Loucy (cell line): ENCODE measurements at regions not wholly inside any gene's neighbourhood (a gene's known extent, or its start where the extent isn't known, plus 50 kb on each side); places are given as distances from the start of the nearest gene placed in this dataset.

ENCODE experiments used
- H2AFZ ChIP-seq: fragments of 200-600 bp; sonication (generic); 2 replicates; pipeline ENCODE4 v1.6.0; 2016; ENCODE audit warnings: antibody characterized with exemption, mild to moderate bottlenecking, low read length, moderate library complexity
- H3F3A ChIP-seq: fragments of 200-600 bp; 2 replicates; pipeline ENCODE4 v1.6.0; 2016; ENCODE audit warnings: antibody characterized with exemption, low read depth, mild to moderate bottlenecking
- H3K27me3 ChIP-seq: fragments of 200-600 bp; sonication (generic); 2 replicates; pipeline ENCODE4 v1.6.1; 2014; ENCODE audit warnings: low read length, mild to moderate bottlenecking; ENCODE audit not compliant: insufficient read depth, poor library complexity, severe bottlenecking
- H3K36me3 ChIP-seq: fragments of 200-600 bp; sonication (generic); 2 replicates; pipeline ENCODE4 v1.6.1; 2016; ENCODE audit warnings: low read length; ENCODE audit not compliant: insufficient read depth
- H3K4me1 ChIP-seq: fragments of 200-600 bp; sonication (generic); 2 replicates; pipeline ENCODE4 v1.5.1; 2014; ENCODE audit warnings: low read length, mild to moderate bottlenecking; ENCODE audit not compliant: insufficient read depth, poor library complexity, severe bottlenecking
- H3K4me2 ChIP-seq: fragments of 200-600 bp; sonication (generic); 2 replicates; pipeline ENCODE4 v1.6.0; 2014; ENCODE audit warnings: antibody characterized with exemption, low read length, low read depth, mild to moderate bottlenecking; ENCODE audit not compliant: poor library complexity, severe bottlenecking
- H3K4me3 ChIP-seq: fragments of 200-600 bp; sonication (generic); 2 replicates; pipeline ENCODE4 v1.5.1; 2014; ENCODE audit warnings: low read length, mild to moderate bottlenecking, mixed read lengths; ENCODE audit not compliant: poor library complexity, severe bottlenecking
- H3K79me2 ChIP-seq: fragments of 200-600 bp; sonication (generic); 2 replicates; pipeline ENCODE4 v1.6.1; 2014; ENCODE audit warnings: low read length; ENCODE audit not compliant: insufficient read depth
- H3K9ac ChIP-seq: fragments of 200-600 bp; sonication (generic); 2 replicates; pipeline ENCODE4 v1.6.0; 2014; ENCODE audit warnings: mild to moderate bottlenecking, low read depth, low read length, moderate library complexity; ENCODE audit not compliant: poor library complexity, severe bottlenecking
- H3K9me2 ChIP-seq: fragments of 200-600 bp; sonication (generic); replicated peaks from 2 replicates; pipeline ENCODE4 v1.6.1; 2016; ENCODE audit warnings: low read depth, low read length, mixed read lengths
- H3K9me3 ChIP-seq: fragments of 200-600 bp; sonication (generic); 2 replicates; pipeline ENCODE4 v1.6.1; 2014; ENCODE audit warnings: mild to moderate bottlenecking, antibody characterized with exemption, low read length, low read depth; ENCODE audit not compliant: insufficient read depth
- H4K20me1 ChIP-seq: fragments of 200-600 bp; sonication (generic); 2 replicates; pipeline ENCODE4 v1.6.0; 2014; ENCODE audit warnings: antibody characterized with exemption, low read length, mild to moderate bottlenecking; ENCODE audit not compliant: insufficient read depth, poor library complexity, severe bottlenecking
- EZH2phosphoT487 ChIP-seq: fragments of 200-600 bp; IDR thresholded peaks from 2 replicates; pipeline ENCODE4 v1.6.1; 2018; ENCODE audit warnings: antibody characterized with exemption, mild to moderate bottlenecking, moderate library complexity, borderline replicate concordance
- TF ChIP-seq, protein P1 (sequence below): fragments of 200-600 bp; sonication (generic); conservative IDR thresholded peaks from 2 replicates; pipeline ENCODE4 v1.5.1; 2014; ENCODE audit warnings: mild to moderate bottlenecking, antibody characterized with exemption, low read length

DNA sequence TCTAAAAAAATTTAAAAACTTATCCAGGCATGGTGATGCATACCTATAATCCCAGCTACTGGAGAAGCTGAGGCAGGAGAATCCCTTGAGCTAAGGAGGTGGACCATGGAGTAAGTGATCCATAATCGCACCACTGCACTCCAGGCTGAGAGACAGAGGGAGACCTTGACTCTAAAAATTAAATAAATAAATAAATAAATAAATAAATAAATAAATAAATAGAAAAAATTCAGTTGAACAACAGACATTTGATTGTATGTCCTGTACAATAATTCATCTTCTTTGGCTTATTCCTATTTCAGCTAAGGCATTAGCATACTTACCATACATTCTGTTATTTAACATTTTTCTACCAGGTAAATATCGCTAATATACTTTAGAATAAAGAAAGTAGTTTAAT lies 726.1 kb upstream of the GALNTL6 start:
- Histone ChIP-seq H3K9me3 (no peaks in the 10 kb centered on the region; the same call in 1 of the 2 replicates), H3K9me2 (no peaks in the 10 kb centered on the region), H3K4me1 (no peaks in the 10 kb centered on the region), H3K9ac (no peak overlapping the region), H3K4me3 (no peak overlapping the region), H3K79me2 (no peaks in the 10 kb centered on the region), H3K36me3 (no peaks in the 10 kb centered on the region), H3F3A (no peaks in the 10 kb centered on the region), H3K4me2 (no peak overlapping the region), H4K20me1 (no peaks in the 10 kb centered on the region), H2AFZ (no peak overlapping the region), H3K27me3 (no peaks in the 10 kb centered on the region)
- TF ChIP-seq EZH2phosphoT487 = no peak
- TF ChIP-seq, protein P1, sequence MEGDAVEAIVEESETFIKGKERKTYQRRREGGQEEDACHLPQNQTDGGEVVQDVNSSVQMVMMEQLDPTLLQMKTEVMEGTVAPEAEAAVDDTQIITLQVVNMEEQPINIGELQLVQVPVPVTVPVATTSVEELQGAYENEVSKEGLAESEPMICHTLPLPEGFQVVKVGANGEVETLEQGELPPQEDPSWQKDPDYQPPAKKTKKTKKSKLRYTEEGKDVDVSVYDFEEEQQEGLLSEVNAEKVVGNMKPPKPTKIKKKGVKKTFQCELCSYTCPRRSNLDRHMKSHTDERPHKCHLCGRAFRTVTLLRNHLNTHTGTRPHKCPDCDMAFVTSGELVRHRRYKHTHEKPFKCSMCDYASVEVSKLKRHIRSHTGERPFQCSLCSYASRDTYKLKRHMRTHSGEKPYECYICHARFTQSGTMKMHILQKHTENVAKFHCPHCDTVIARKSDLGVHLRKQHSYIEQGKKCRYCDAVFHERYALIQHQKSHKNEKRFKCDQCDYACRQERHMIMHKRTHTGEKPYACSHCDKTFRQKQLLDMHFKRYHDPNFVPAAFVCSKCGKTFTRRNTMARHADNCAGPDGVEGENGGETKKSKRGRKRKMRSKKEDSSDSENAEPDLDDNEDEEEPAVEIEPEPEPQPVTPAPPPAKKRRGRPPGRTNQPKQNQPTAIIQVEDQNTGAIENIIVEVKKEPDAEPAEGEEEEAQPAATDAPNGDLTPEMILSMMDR = no peak

DNA sequence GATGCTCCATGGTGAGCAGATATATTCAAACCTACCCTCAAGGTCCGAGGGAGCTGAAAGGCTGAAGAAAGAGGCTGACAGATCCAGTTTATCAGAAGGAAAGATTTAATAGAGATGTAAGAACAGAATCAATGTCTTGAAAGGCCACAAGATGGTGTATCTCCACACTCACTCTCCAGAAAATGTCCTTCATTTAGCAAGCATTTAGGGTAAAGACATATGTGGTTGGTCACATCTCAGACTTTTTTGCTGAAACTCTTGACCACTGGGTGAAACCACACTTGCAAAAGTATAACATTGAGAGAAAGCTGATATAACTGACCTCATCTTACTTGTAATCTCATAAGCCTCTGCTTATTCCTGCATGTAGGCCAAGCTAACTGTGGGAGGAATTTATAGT lies 745.8 kb upstream of the GALNTL6 start:
- Histone ChIP-seq H3K9ac (no peak overlapping the region), H3K4me3 (no peak overlapping the region), H3K9me3 (peaks cover 6% of the 10 kb centered on the region; the same call in 1 of the 2 replicates), H3K36me3 (no peaks in the 10 kb centered on the region), H3K9me2 (no peaks in the 10 kb centered on the region), H3K27me3 (no peaks in the 10 kb centered on the region), H4K20me1 (no peaks in the 10 kb centered on the region), H3K79me2 (no peaks in the 10 kb centered on the region), H3K4me1 (no peaks in the 10 kb centered on the region), H3F3A (no peaks in the 10 kb centered on the region), H2AFZ (no peak overlapping the region), H3K4me2 (no peak overlapping the region)
- no peak for TF ChIP-seq EZH2phosphoT487
- TF ChIP-seq, protein P1 = peak; percentile 25

DNA sequence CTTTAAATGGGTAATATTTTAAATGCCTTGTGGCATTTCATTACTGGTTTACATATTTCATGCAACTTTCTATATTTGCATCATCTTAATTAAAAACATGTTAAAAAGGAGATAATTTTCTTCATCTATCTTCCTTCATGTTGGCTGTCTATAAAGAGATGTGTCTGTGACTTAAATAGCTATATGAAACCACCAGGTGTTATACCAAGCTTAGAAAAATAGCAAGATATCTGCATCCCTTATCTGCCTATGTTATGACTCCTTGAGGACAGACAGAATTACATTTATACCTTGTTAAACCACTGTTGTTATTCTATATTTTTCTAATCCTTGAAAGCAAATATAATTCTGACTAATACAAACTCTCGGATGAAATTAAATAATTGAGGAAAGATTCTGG lies 763.8 kb upstream of the GALNTL6 start:
- no peaks in the 10 kb centered on the region for H3K79me2 ChIP-seq
- no peaks in the 10 kb centered on the region for H3K9me2 ChIP-seq
- no peaks in the 10 kb centered on the region for H3F3A ChIP-seq
- H3K27me3 ChIP-seq = no peaks in the 10 kb centered on the region
- no peak overlapping the region for H3K4me3 ChIP-seq
- H3K9ac ChIP-seq = no peak overlapping the region
- H3K4me2 ChIP-seq = no peak overlapping the region
- peaks cover 16% of the 10 kb centered on the region for H3K4me1 ChIP-seq
- H3K9me3 ChIP-seq = 0 out of 2 replicates have a peak, but pooled peaks cover 2% of the 10 kb centered on the region
- H4K20me1 ChIP-seq = no peaks in the 10 kb centered on the region
- peak overlapping the region; percentile 18; the same call in 1 of the 2 replicates for H2AFZ ChIP-seq
- TF ChIP-seq, protein P1 = no peak
- no peak for TF ChIP-seq EZH2phosphoT487
- no peaks in the 10 kb centered on the region for H3K36me3 ChIP-seq
